Activated CD8-positive, alpha-beta T cell treated with anti-CD3 and anti-CD28 coated beads for 36 hours (primary cell): ENCODE measurements at regions not wholly inside any gene's neighbourhood (a gene's known extent, or its start where the extent isn't known, plus 50 kb on each side); places are given as distances from the start of the nearest gene placed in this dataset.

ENCODE experiments used
- ATAC-seq: fragments of 200-7000 bp; cut with Tn5 transposase; one replicate; pipeline ENCODE4 v1.10.0; 2021; ENCODE audit warnings: mild to moderate bottlenecking, moderate library complexity
- CTCF ChIA-PET: fragments of 350-600 bp; sonication (Branson Sonifier 250); formaldehyde crosslinking; loops from one replicate; lab custom pipeline; 2021; ENCODE audit warnings: antibody characterized with exemption; lab: Charles Lee
- POLR2A ChIA-PET: fragments of 350-600 bp; sonication (Branson Sonifier 250); formaldehyde crosslinking; loops from one replicate; lab custom pipeline; 2021; ENCODE audit warnings: antibody characterized with exemption; lab: Charles Lee
- DNase-seq: peaks from one replicate; pipeline ENCODE4 v3.0.0-alpha.2; 2020
- H3K27ac Mint-ChIP-seq: one replicate; pipeline ENCODE4 v1.8.0; 2021; ENCODE audit warnings: mild to moderate bottlenecking, mixed read lengths
- H3K27me3 Mint-ChIP-seq: one replicate; pipeline ENCODE4 v1.8.0; 2021; ENCODE audit warnings: mixed read lengths
- H3K36me3 Mint-ChIP-seq: one replicate; pipeline ENCODE4 v1.8.0; 2021; ENCODE audit warnings: low read depth, mixed read lengths
- H3K4me1 Mint-ChIP-seq: one replicate; pipeline ENCODE4 v1.8.0; 2021; ENCODE audit warnings: low read depth, mixed read lengths
- H3K4me3 Mint-ChIP-seq: one replicate; pipeline ENCODE4 v1.8.0; 2021; ENCODE audit warnings: mild to moderate bottlenecking, moderate library complexity, mixed read lengths
- H3K9me3 Mint-ChIP-seq: one replicate; pipeline ENCODE4 v1.8.0; 2021; ENCODE audit warnings: mixed read lengths
- intact Hi-C: fragments of 100-400 bp; cut with micrococcal nuclease; formaldehyde crosslinking; loops from one replicate; pipeline ENCODE4 v1.10.0; 2022
- TF ChIP-seq, protein P1 (sequence below): fragments of 200-600 bp; IDR thresholded peaks from one replicate; pipeline ENCODE4 v1.8.0; 2022; ENCODE audit warnings: antibody characterized with exemption, mild to moderate bottlenecking

GRCh38 chr12:78802593-78802992 is 62.0 kb upstream of the SYT1 start:
- no peaks in the 10 kb centered on the region for H3K27me3 Mint-ChIP-seq
- no peak for DNase-seq
- TF ChIP-seq, protein P1, sequence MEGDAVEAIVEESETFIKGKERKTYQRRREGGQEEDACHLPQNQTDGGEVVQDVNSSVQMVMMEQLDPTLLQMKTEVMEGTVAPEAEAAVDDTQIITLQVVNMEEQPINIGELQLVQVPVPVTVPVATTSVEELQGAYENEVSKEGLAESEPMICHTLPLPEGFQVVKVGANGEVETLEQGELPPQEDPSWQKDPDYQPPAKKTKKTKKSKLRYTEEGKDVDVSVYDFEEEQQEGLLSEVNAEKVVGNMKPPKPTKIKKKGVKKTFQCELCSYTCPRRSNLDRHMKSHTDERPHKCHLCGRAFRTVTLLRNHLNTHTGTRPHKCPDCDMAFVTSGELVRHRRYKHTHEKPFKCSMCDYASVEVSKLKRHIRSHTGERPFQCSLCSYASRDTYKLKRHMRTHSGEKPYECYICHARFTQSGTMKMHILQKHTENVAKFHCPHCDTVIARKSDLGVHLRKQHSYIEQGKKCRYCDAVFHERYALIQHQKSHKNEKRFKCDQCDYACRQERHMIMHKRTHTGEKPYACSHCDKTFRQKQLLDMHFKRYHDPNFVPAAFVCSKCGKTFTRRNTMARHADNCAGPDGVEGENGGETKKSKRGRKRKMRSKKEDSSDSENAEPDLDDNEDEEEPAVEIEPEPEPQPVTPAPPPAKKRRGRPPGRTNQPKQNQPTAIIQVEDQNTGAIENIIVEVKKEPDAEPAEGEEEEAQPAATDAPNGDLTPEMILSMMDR: no peak
- ChIA-PET CTCF (no interaction called here), POLR2A (no interaction called here)
- H3K36me3 Mint-ChIP-seq: no peaks in the 10 kb centered on the region
- no peaks in the 10 kb centered on the region for H3K4me1 Mint-ChIP-seq
- peaks cover 5% of the 10 kb centered on the region for H3K9me3 Mint-ChIP-seq
- intact Hi-C loops: no loop called here
- no peak for ATAC-seq
- no peak overlapping the region for H3K27ac Mint-ChIP-seq
- H3K4me3 Mint-ChIP-seq: no peak overlapping the region

DNA sequence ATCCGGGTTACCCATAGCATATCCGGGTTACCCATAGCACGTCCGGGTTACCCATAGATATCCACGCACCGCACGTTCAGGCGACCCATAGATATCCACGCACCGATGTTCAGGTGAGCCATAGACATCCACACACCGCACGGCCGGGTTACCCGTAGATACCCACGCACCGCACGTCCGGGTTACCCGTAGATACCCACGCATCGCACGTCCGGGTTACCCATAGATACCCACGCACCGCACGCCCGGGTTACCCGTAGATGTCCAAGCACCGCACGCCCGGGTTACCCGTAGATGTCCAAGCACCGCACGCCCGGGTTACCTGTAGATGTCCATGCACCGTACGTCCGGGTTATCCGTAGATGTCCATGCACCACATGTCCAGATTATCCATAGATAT is 60.3 kb upstream of the SYT1 start:
- TF ChIP-seq, protein P1: no peak
- ATAC-seq (no peak), DNase-seq (no peak)
- H3K9me3 Mint-ChIP-seq: peaks cover 5% of the 10 kb centered on the region
- H3K36me3 Mint-ChIP-seq: no peaks in the 10 kb centered on the region
- H3K27me3 Mint-ChIP-seq: no peaks in the 10 kb centered on the region
- no peak overlapping the region for H3K4me3 Mint-ChIP-seq
- H3K27ac Mint-ChIP-seq: no peak overlapping the region
- ChIA-PET POLR2A (no interaction called here), CTCF (no interaction called here)
- intact Hi-C loops: no loop called here
- H3K4me1 Mint-ChIP-seq: no peaks in the 10 kb centered on the region
